ENCODE measurements at regions not wholly inside any gene's neighbourhood (a gene's known extent, or its start where the extent isn't known, plus 50 kb on each side); places are given as distances from the start of the nearest gene placed in this dataset.

DNA sequence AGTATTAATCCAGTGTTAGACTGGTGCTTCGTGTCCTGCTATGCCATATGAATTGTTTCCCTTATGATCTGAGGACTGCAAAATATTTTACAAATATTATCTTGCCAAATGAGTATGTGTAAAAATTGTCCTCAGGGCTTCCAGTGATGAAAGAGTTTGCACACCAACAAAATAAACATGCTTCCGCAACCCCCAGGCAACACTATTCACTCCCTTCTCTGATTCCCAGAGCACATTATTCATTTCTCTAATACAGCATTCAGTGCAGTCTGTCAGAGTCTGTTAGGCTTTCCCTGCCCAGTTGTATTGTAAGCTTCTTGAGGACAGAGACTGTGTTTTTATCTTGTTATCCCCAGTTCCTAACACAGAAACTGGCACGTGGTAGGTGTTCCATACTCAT, 409.9 kb upstream of the C1orf87 start:
- WGBS, 2 donors, result 75 to 79% methylated on average over 3 of the region's 3 CpGs
- Histone ChIP-seq H3K9me3 (peaks cover 0 to 3% (median 0%) of the 10 kb centered on the region in 4 donors), H3K4me1 (no peaks in the 10 kb centered on the region), H3K36me3 (no peaks in the 10 kb centered on the region), H3K27me3 (no peaks in the 10 kb centered on the region), H3K27ac (no peak overlapping the region), H3K4me3 (no peak overlapping the region)
- no peak for DNase-seq
- no peak for TF ChIP-seq POLR2A (IDR thresholded peaks at IDR 0.05)
- TF ChIP-seq, protein P1, sequence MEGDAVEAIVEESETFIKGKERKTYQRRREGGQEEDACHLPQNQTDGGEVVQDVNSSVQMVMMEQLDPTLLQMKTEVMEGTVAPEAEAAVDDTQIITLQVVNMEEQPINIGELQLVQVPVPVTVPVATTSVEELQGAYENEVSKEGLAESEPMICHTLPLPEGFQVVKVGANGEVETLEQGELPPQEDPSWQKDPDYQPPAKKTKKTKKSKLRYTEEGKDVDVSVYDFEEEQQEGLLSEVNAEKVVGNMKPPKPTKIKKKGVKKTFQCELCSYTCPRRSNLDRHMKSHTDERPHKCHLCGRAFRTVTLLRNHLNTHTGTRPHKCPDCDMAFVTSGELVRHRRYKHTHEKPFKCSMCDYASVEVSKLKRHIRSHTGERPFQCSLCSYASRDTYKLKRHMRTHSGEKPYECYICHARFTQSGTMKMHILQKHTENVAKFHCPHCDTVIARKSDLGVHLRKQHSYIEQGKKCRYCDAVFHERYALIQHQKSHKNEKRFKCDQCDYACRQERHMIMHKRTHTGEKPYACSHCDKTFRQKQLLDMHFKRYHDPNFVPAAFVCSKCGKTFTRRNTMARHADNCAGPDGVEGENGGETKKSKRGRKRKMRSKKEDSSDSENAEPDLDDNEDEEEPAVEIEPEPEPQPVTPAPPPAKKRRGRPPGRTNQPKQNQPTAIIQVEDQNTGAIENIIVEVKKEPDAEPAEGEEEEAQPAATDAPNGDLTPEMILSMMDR (IDR thresholded peaks at IDR 0.05), result no peak
- TF ChIP-seq POLR2AphosphoS5 (IDR thresholded peaks at IDR 0.05), result no peak
- TF ChIP-seq EP300 (IDR thresholded peaks at IDR 0.05), result no peak
- intact Hi-C loops (cut with DNase I), result no loop called here

- no peak overlapping the region for H3K27ac ChIP-seq
- no peak for DNase-seq
- intact Hi-C loops (cut with DNase I), result no loop called here
- H3K9me3 ChIP-seq, result no peaks in the 10 kb centered on the region
- no peaks in the 10 kb centered on the region for H3K4me1 ChIP-seq
- no peaks in the 10 kb centered on the region for H3K27me3 ChIP-seq
- no peaks in the 10 kb centered on the region for H3K36me3 ChIP-seq
- TF ChIP-seq POLR2A (IDR thresholded peaks at IDR 0.05) (no peak), EP300 (IDR thresholded peaks at IDR 0.05) (no peak), POLR2AphosphoS5 (IDR thresholded peaks at IDR 0.05) (no peak)
- TF ChIP-seq, protein P1 (IDR thresholded peaks at IDR 0.05), result no peak
- H3K4me3 ChIP-seq, result no peak overlapping the region
- 80 to 89% methylated on average over 1 of the region's 1 CpG for WGBS, 2 donors
These were observed 396.7 kb upstream of the C1orf87 start for GRCh38 chr1:60470246-60470645.

GRCh38 chr1:60463786-60464185, 390.2 kb upstream of the C1orf87 start:
- no peak overlapping the region for H3K4me3 ChIP-seq
- intact Hi-C loops (cut with DNase I), result no loop called here
- H3K9me3 ChIP-seq, result no peaks in the 10 kb centered on the region
- no peaks in the 10 kb centered on the region for H3K27me3 ChIP-seq
- no peak for TF ChIP-seq EP300 (IDR thresholded peaks at IDR 0.05)
- TF ChIP-seq, protein P1 (IDR thresholded peaks at IDR 0.05), result no peak
- TF ChIP-seq POLR2A (IDR thresholded peaks at IDR 0.05), result no peak
- no peak for TF ChIP-seq POLR2AphosphoS5 (IDR thresholded peaks at IDR 0.05)
- H3K27ac ChIP-seq, result no peak overlapping the region
- no peaks in the 10 kb centered on the region for H3K36me3 ChIP-seq
- no peaks in the 10 kb centered on the region for H3K4me1 ChIP-seq
- DNase-seq, result no peak
- 94% methylated on average over 1 of the region's 1 CpG for WGBS, 2 donors

DNA sequence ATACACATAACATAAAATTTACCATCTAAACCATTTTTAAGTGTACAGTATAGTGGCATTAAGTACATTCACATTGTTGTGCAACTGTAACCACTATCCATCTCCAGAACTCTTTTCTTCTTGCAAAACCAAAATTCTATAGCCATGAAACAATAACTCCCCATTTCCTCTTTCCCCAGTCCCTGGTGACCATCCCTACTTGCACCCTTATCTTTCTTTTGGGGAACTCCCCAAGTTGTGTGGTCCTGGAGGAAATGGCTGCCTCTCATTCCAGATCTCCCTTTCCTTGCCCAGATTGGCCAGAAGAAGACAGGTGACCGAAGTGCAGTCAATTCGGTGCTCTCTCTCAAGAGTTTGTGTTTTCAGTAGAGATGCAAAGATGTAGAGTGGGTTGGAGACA, 389.6 kb upstream of the C1orf87 start:
- Histone ChIP-seq H3K9me3 (no peaks in the 10 kb centered on the region), H3K36me3 (no peaks in the 10 kb centered on the region), H3K4me3 (no peak overlapping the region), H3K27me3 (no peaks in the 10 kb centered on the region), H3K27ac (no peak overlapping the region), H3K4me1 (no peaks in the 10 kb centered on the region)
- 90 to 91% methylated on average over 2 of the region's 2 CpGs for WGBS, 2 donors
- no peak for DNase-seq
- intact Hi-C loops (cut with DNase I), result no loop called here
- TF ChIP-seq, protein P1 (IDR thresholded peaks at IDR 0.05), result no peak
- TF ChIP-seq EP300 (IDR thresholded peaks at IDR 0.05), result no peak
- TF ChIP-seq POLR2AphosphoS5 (IDR thresholded peaks at IDR 0.05), result no peak
- TF ChIP-seq POLR2A (IDR thresholded peaks at IDR 0.05), result no peak

- WGBS, 2 donors, result 76% methylated on average over 5 of the region's 5 CpGs
These were observed 388.5 kb upstream of the C1orf87 start for GRCh38 chr1:60461925-60462595.

More at GRCh38 chr1:60461925-60462595, 388.5 kb upstream of the C1orf87 start:
- Histone ChIP-seq H3K4me3 (no peak overlapping the region), H3K27me3 (no peaks in the 10 kb centered on the region), H3K4me1 (no peaks in the 10 kb centered on the region), H3K36me3 (no peaks in the 10 kb centered on the region), H3K9me3 (no peaks in the 10 kb centered on the region), H3K27ac (no peak overlapping the region)
- intact Hi-C loops (cut with DNase I), result no loop called here
- no peak for DNase-seq
- TF ChIP-seq POLR2AphosphoS5 (IDR thresholded peaks at IDR 0.05) (no peak), EP300 (IDR thresholded peaks at IDR 0.05) (no peak), POLR2A (IDR thresholded peaks at IDR 0.05) (no peak)
- TF ChIP-seq, protein P1 (IDR thresholded peaks at IDR 0.05), result no peak
